IPS-18c (cell line): ENCODE measurements at regions not wholly inside any gene's neighbourhood (a gene's known extent, or its start where the extent isn't known, plus 50 kb on each side); places are given as distances from the start of the nearest gene placed in this dataset.

ENCODE experiments used
- H3K4me3 ChIP-seq: 2 replicates; pipeline ENCODE4 v1.7.0; 2013; ENCODE audit warnings: low read depth, mild to moderate bottlenecking, low read length, moderate library complexity; ENCODE audit not compliant: insufficient read depth
- H3K9me3 ChIP-seq: one replicate; pipeline ENCODE4 v1.6.1; 2013; ENCODE audit warnings: mild to moderate bottlenecking, low read length, moderate library complexity; ENCODE audit not compliant: control insufficient read depth, insufficient read depth

- H3K4me3 ChIP-seq = no peak overlapping the region
- H3K9me3 ChIP-seq = no peaks in the 10 kb centered on the region
These were observed 485.6 kb downstream of the INHBA start for GRCh38 chr7:41217306-41217705.

GRCh38 chr7:41207141-41207540 lies 495.7 kb downstream of the INHBA start:
- H3K4me3 ChIP-seq = no peak overlapping the region
- H3K9me3 ChIP-seq = no peaks in the 10 kb centered on the region

- H3K9me3 ChIP-seq = no peaks in the 10 kb centered on the region
These were observed 496.6 kb downstream of the INHBA start for GRCh38 chr7:41206267-41206666.

GRCh38 chr7:41205600-41205999 lies 497.3 kb downstream of the INHBA start:
- Histone ChIP-seq H3K4me3 (no peak overlapping the region), H3K9me3 (no peaks in the 10 kb centered on the region)

More at GRCh38 chr7:41206267-41206666, 496.6 kb downstream of the INHBA start:
- H3K4me3 ChIP-seq = no peak overlapping the region

GRCh38 chr7:41203542-41203941 lies 499.3 kb downstream of the INHBA start:
- H3K9me3 ChIP-seq = no peaks in the 10 kb centered on the region
- no peak overlapping the region for H3K4me3 ChIP-seq

GRCh38 chr7:41201021-41201420 lies 501.9 kb downstream of the INHBA start:
- H3K4me3 ChIP-seq = no peak overlapping the region

GRCh38 chr7:41199136-41199535 lies 503.8 kb downstream of the INHBA start:
- no peaks in the 10 kb centered on the region for H3K9me3 ChIP-seq

More at GRCh38 chr7:41201021-41201420, 501.9 kb downstream of the INHBA start:
- H3K9me3 ChIP-seq = no peaks in the 10 kb centered on the region

GRCh38 chr7:41198502-41198901 lies 504.4 kb downstream of the INHBA start:
- Histone ChIP-seq H3K4me3 (no peak overlapping the region), H3K9me3 (no peaks in the 10 kb centered on the region)

More at GRCh38 chr7:41199136-41199535, 503.8 kb downstream of the INHBA start:
- no peak overlapping the region for H3K4me3 ChIP-seq

GRCh38 chr7:41197769-41198168 lies 505.1 kb downstream of the INHBA start:
- no peak overlapping the region for H3K4me3 ChIP-seq
- H3K9me3 ChIP-seq = no peaks in the 10 kb centered on the region

- Histone ChIP-seq H3K4me3 (no peak overlapping the region), H3K9me3 (no peaks in the 10 kb centered on the region)
These were observed 509.1 kb downstream of the INHBA start for GRCh38 chr7:41193738-41194282.

- H3K4me3 ChIP-seq = no peak overlapping the region
- H3K9me3 ChIP-seq = no peaks in the 10 kb centered on the region
These were observed 512.3 kb downstream of the INHBA start for GRCh38 chr7:41190581-41190980.

- Histone ChIP-seq H3K9me3 (no peaks in the 10 kb centered on the region), H3K4me3 (no peak overlapping the region)
These were observed 513.0 kb downstream of the INHBA start for GRCh38 chr7:41189866-41190265.

GRCh38 chr7:41188163-41189130 lies 514.4 kb downstream of the INHBA start:
- H3K9me3 ChIP-seq = no peaks in the 10 kb centered on the region
- H3K4me3 ChIP-seq = no peak overlapping the region

GRCh38 chr7:41187322-41187721 lies 515.6 kb downstream of the INHBA start:
- Histone ChIP-seq H3K9me3 (no peaks in the 10 kb centered on the region), H3K4me3 (no peak overlapping the region)

- Histone ChIP-seq H3K9me3 (no peaks in the 10 kb centered on the region), H3K4me3 (no peak overlapping the region)
These were observed 517.0 kb downstream of the INHBA start for GRCh38 chr7:41185851-41186250.

- Histone ChIP-seq H3K4me3 (no peak overlapping the region), H3K9me3 (no peaks in the 10 kb centered on the region)
These were observed 519.1 kb downstream of the INHBA start for GRCh38 chr7:41183741-41184140.

- H3K4me3 ChIP-seq = no peak overlapping the region
- H3K9me3 ChIP-seq = no peaks in the 10 kb centered on the region
These were observed 520.1 kb downstream of the INHBA start for GRCh38 chr7:41182782-41183181.

GRCh38 chr7:41175435-41175834 lies 527.5 kb downstream of the INHBA start:
- no peaks in the 10 kb centered on the region for H3K9me3 ChIP-seq
- no peak overlapping the region for H3K4me3 ChIP-seq
